DOHH2 (cell line): ENCODE measurements at regions not wholly inside any gene's neighbourhood (a gene's known extent, or its start where the extent isn't known, plus 50 kb on each side); places are given as distances from the start of the nearest gene placed in this dataset.

Source experiments
- CTCF ChIP-seq: fragments of 200-600 bp; sonication (generic); IDR thresholded peaks from one replicate; pipeline ENCODE4 v1.5.1; 2014; ENCODE audit warnings: antibody characterized with exemption, mild to moderate bottlenecking, low read depth, low read length; ENCODE audit not compliant: poor library complexity, severe bottlenecking
- EZH2phosphoT487 ChIP-seq: fragments of 200-600 bp; sonication (generic); IDR thresholded peaks from 2 replicates; pipeline ENCODE4 v1.6.1; 2017; ENCODE audit warnings: borderline replicate concordance, mild to moderate bottlenecking, antibody characterized with exemption, low read length, moderate library complexity, mixed read lengths

DNA sequence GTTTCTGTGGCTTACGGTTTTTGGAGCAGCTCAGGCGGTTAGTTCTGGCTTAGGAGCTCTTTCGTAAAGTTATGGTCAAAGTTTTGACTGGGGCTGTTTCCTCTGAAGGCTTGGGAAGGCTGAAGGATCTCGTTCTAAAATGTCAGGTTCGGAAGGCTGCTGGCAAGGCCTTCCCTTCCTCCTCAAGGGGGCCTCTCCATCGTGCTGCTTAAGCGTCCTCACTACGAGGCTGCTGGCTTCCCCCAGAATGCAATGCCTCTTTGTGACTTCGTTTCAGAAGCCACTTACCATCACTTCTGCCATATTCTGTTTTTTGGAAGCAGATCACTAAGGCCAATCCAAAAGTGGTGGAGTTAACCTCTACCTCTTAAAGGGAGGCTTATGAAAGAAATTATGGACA lies 1196.4 kb upstream of the TENM3 start:
- TF ChIP-seq CTCF: no peak
- TF ChIP-seq EZH2phosphoT487: no peak
